ENCODE measurements at regions not wholly inside any gene's neighbourhood (a gene's known extent, or its start where the extent isn't known, plus 50 kb on each side); places are given as distances from the start of the nearest gene placed in this dataset.
"Not testable (repeated sequence)": the region's sequence is repeated elsewhere in the genome, so short reads cannot be mapped to it uniquely, and the experiment has no call there.

- TF ChIP-seq CTCF (conservative IDR thresholded peaks at IDR 0.05; ENCODE audit: low read depth, low read length) = no peak
- DNase-seq (ENCODE audit: low read depth) = no peak
These were observed 126.9 kb downstream of the CPZ start for GRCh38 chr4:8719421-8719820.

GRCh38 chr4:8717470-8717869 lies 124.9 kb downstream of the CPZ start:
- not testable (repeated sequence) for DNase-seq (ENCODE audit: low read depth)

More at GRCh38 chr4:8719421-8719820, 126.9 kb downstream of the CPZ start:
- no peak overlapping the region for H3K4me3 ChIP-seq (ENCODE audit: low read depth, low read length)

GRCh38 chr4:8710946-8711345 lies 118.4 kb downstream of the CPZ start:
- TF ChIP-seq CTCF (conservative IDR thresholded peaks at IDR 0.05; ENCODE audit: low read depth, low read length) = no peak
- DNase-seq (ENCODE audit: low read depth) = no peak
- H3K4me3 ChIP-seq (ENCODE audit: low read depth, low read length) = no peak overlapping the region

More at GRCh38 chr4:8717470-8717869, 124.9 kb downstream of the CPZ start:
- H3K4me3 ChIP-seq (ENCODE audit: low read depth, low read length) = not testable (repeated sequence)

- H3K4me3 ChIP-seq (ENCODE audit: low read depth, low read length) = no peak overlapping the region
- DNase-seq (ENCODE audit: low read depth) = no peak
- TF ChIP-seq CTCF (conservative IDR thresholded peaks at IDR 0.05; ENCODE audit: low read depth, low read length) = no peak
These were observed 117.9 kb downstream of the CPZ start for GRCh38 chr4:8710416-8710815.

GRCh38 chr4:8709729-8710360 lies 117.3 kb downstream of the CPZ start:
- no peak for DNase-seq (ENCODE audit: low read depth)
- no peak overlapping the region for H3K4me3 ChIP-seq (ENCODE audit: low read depth, low read length)
- TF ChIP-seq CTCF (conservative IDR thresholded peaks at IDR 0.05; ENCODE audit: low read depth, low read length) = no peak

GRCh38 chr4:8709050-8709728 lies 116.6 kb downstream of the CPZ start:
- no peak for DNase-seq (ENCODE audit: low read depth)
- no peak overlapping the region for H3K4me3 ChIP-seq (ENCODE audit: low read depth, low read length)
- TF ChIP-seq CTCF (conservative IDR thresholded peaks at IDR 0.05; ENCODE audit: low read depth, low read length) = no peak

GRCh38 chr4:8708401-8709021 lies 115.9 kb downstream of the CPZ start:
- no peak for DNase-seq (ENCODE audit: low read depth)
- H3K4me3 ChIP-seq (ENCODE audit: low read depth, low read length) = no peak overlapping the region

More at GRCh38 chr4:8708401-8709021, 115.9 kb downstream of the CPZ start:
- no peak for TF ChIP-seq CTCF (conservative IDR thresholded peaks at IDR 0.05; ENCODE audit: low read depth, low read length)
